Thyroid gland (tissue), 4 donors: ENCODE measurements at regions not wholly inside any gene's neighbourhood (a gene's known extent, or its start where the extent isn't known, plus 50 kb on each side); places are given as distances from the start of the nearest gene placed in this dataset.

ENCODE experiments used
- DNase-seq, 2 donors: peaks; one replicate each; pipeline ENCODE4 v3.0.0-alpha.2; 2019
- H3K27ac ChIP-seq, 3 donors: fragments of 200-600 bp; sonication (generic); 1 replicate in 2 of 3; 2 replicates in 1 of 3; pipeline ENCODE4 v1.5.1; 2016 to 2019; ENCODE audit warnings: mild to moderate bottlenecking in 1 of 3, moderate library complexity in 1 of 3
- H3K27me3 ChIP-seq: fragments of 200-600 bp; sonication (generic); one replicate; pipeline ENCODE4 v1.5.1; 2019
- H3K36me3 ChIP-seq, 2 donors: fragments of 200-600 bp; sonication (generic); one replicate each; pipeline ENCODE4 v1.5.1; 2016 to 2019
- H3K4me1 ChIP-seq, 2 donors: fragments of 200-600 bp; sonication (generic); one replicate each; pipeline ENCODE4 v1.5.1; 2017 to 2019
- H3K4me3 ChIP-seq, 3 donors: fragments of 200-600 bp; sonication (generic); replicated peaks in 1 of 3; 1 replicate in 2 of 3; 2 replicates in 1 of 3; pipeline ENCODE4 v1.5.1; 2016; ENCODE audit warnings: mild to moderate bottlenecking in 1 of 3
- H3K9me3 ChIP-seq: fragments of 200-600 bp; sonication (generic); one replicate; pipeline ENCODE4 v1.5.1; 2017
- CTCF ChIP-seq, 6 experiments: fragments of 200-600 bp in 3 of 6; fragments of 450-650 bp in 3 of 6; sonication (generic) in 3 of 6; IDR thresholded peaks; one replicate each; pipeline ENCODE4 v1.5.1; 2016 to 2019; ENCODE audit warnings: antibody characterized with exemption in 6 of 6, mild to moderate bottlenecking in 2 of 6, inconsistent platforms in 1 of 6, moderate library complexity in 1 of 6
- POLR2A ChIP-seq, 2 donors: fragments of 450-650 bp; IDR thresholded peaks; one replicate each; pipeline ENCODE4 v1.6.1; 2017; ENCODE audit warnings: antibody characterized with exemption in 2 of 2, mild to moderate bottlenecking in 2 of 2, moderate library complexity in 1 of 2
- WGBS, 2 donors: methylation state at CpG; one replicate each; pipeline ENCODE4 v1.1.5; 2017; 5-methylcytosine and 5-hydroxymethylcytosine counted together
- intact Hi-C: fragments of 100-400 bp; cut with DNase I; formaldehyde crosslinking; loops from one replicate; pipeline ENCODE4 v1.15.1; 2023

- 74% methylated on average over 7 to 9 of the region's 9 CpGs for WGBS, 2 donors
- Histone ChIP-seq H3K4me3 (no peak overlapping the region), H3K36me3 (no peaks in the 10 kb centered on the region), H3K27me3 (no peaks in the 10 kb centered on the region), H3K27ac (no peak overlapping the region), H3K9me3 (no peaks in the 10 kb centered on the region), H3K4me1 (no peaks in the 10 kb centered on the region)
- no peak for DNase-seq
- intact Hi-C loops: no loop called here
- TF ChIP-seq CTCF (IDR thresholded peaks at IDR 0.05) (no peak), POLR2A (IDR thresholded peaks at IDR 0.05) (no peak)
Measured at GRCh38 chrX:13248867-13249486, 70.9 kb downstream of the ATXN3L start.

- DNase-seq: no peak
- intact Hi-C loops: no loop called here
- 83 to 91% methylated on average over 5 of the region's 5 CpGs for WGBS, 2 donors
- Histone ChIP-seq H3K4me1 (no peaks in the 10 kb centered on the region), H3K36me3 (no peaks in the 10 kb centered on the region), H3K9me3 (no peaks in the 10 kb centered on the region), H3K27me3 (no peaks in the 10 kb centered on the region), H3K4me3 (no peak overlapping the region), H3K27ac (no peak overlapping the region)
- TF ChIP-seq CTCF (IDR thresholded peaks at IDR 0.05) (no peak), POLR2A (IDR thresholded peaks at IDR 0.05) (no peak)
Measured at GRCh38 chrX:13239272-13239671, 80.6 kb downstream of the ATXN3L start.

GRCh38 chrX:13235930-13236329 lies 83.9 kb downstream of the ATXN3L start:
- TF ChIP-seq POLR2A (IDR thresholded peaks at IDR 0.05): no peak
- TF ChIP-seq CTCF (IDR thresholded peaks at IDR 0.05): no peak
- DNase-seq: no peak
- Histone ChIP-seq H3K9me3 (no peaks in the 10 kb centered on the region), H3K4me1 (no peaks in the 10 kb centered on the region), H3K27ac (no peak overlapping the region), H3K4me3 (no peak overlapping the region), H3K27me3 (no peaks in the 10 kb centered on the region), H3K36me3 (no peaks in the 10 kb centered on the region)
- intact Hi-C loops: no loop called here
- 65 to 83% methylated on average over 1 of the region's 1 CpG for WGBS, 2 donors

GRCh38 chrX:13232484-13232883 lies 87.4 kb downstream of the ATXN3L start:
- intact Hi-C loops: no loop called here

GRCh38 chrX:13226214-13226613 lies 93.6 kb downstream of the ATXN3L start:
- Histone ChIP-seq H3K27me3 (no peaks in the 10 kb centered on the region), H3K27ac (no peak overlapping the region), H3K4me3 (no peak overlapping the region), H3K9me3 (no peaks in the 10 kb centered on the region), H3K4me1 (no peaks in the 10 kb centered on the region), H3K36me3 (no peaks in the 10 kb centered on the region)
- no peak for DNase-seq
- intact Hi-C loops: no loop called here
- TF ChIP-seq CTCF (IDR thresholded peaks at IDR 0.05): no peak

More at GRCh38 chrX:13232484-13232883, 87.4 kb downstream of the ATXN3L start:
- Histone ChIP-seq H3K4me3 (no peak overlapping the region), H3K27ac (no peak overlapping the region), H3K9me3 (no peaks in the 10 kb centered on the region), H3K36me3 (no peaks in the 10 kb centered on the region), H3K27me3 (no peaks in the 10 kb centered on the region), H3K4me1 (no peaks in the 10 kb centered on the region)
- TF ChIP-seq POLR2A (IDR thresholded peaks at IDR 0.05) (no peak), CTCF (IDR thresholded peaks at IDR 0.05) (no peak)
- DNase-seq: no peak
